ENCODE measurements at regions not wholly inside any gene's neighbourhood (a gene's known extent, or its start where the extent isn't known, plus 50 kb on each side); places are given as distances from the start of the nearest gene placed in this dataset.
A peak's percentile ranks its signal among the peaks of the same experiment; 100 is the strongest.
"Not testable (repeated sequence)": the region's sequence is repeated elsewhere in the genome, so short reads cannot be mapped to it uniquely, and the experiment has no call there.

DNA sequence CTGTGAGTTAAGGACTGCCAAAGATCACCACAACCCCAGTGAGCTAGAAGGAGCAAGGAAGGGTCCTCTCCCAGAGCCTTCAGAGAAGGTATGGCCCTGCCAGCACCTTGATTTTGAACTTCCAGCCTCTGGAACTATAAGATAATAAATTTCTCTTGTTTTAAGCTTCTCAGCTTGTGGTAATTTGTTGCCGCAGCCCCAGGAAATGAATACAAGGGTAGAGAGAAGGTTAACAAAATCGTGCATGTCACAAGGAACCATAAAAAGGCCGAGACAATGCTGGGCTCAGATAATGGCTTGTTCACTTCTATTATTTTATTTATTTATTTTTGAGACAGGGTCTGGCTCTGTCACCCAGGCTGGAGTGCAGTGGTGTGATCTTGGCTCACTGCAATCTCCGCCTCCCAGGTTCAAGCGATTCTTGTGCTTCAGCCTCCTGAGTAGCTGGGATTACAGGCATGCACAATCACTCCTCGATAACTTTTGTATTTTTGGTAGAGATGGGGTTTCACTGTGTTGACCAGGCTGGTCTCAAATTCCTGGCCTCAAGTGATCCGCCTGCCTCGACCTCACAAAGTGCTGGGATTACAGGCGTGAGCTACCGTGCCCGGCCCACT, 71.5 kb downstream of the WSB1 start:
- Mint-ChIP-seq H3K4me1 (ENCODE audit: low read depth) (peaks cover 45% of the 10 kb centered on the region), H3K27ac (ENCODE audit: unreplicated experiment) (peak overlapping the region; percentile 59)
- not testable (repeated sequence) for H3K9me3 Mint-ChIP-seq (ENCODE audit: low read depth); H3K4me3 Mint-ChIP-seq (ENCODE audit: unreplicated experiment); H3K36me3 Mint-ChIP-seq (ENCODE audit: low read depth); H3K27me3 Mint-ChIP-seq (ENCODE audit: low read depth)
- DNase-seq (ENCODE audit: low spot score) = peak; percentile 4

DNA sequence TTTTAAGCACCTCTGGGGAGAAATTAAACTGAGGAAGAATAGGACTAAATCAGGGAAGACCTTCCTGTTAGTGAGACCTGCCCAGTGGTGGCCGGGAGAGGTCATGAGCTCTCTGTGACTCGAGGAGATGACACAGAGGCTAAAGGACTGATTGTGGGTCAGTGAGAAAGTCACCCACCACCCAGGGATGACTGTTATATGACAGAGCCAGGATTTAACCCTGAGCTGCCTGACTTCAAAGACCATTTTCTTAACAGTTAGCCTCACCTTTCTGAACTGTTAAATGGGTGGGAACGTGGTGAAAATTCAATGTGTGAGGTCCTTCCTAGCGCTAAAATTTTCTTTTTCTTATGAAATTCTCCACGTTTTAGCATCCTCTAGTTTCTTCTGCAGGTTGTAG, 72.5 kb downstream of the WSB1 start:
- no peaks in the 10 kb centered on the region for H3K27me3 Mint-ChIP-seq (ENCODE audit: low read depth)
- TF ChIP-seq, protein P1, sequence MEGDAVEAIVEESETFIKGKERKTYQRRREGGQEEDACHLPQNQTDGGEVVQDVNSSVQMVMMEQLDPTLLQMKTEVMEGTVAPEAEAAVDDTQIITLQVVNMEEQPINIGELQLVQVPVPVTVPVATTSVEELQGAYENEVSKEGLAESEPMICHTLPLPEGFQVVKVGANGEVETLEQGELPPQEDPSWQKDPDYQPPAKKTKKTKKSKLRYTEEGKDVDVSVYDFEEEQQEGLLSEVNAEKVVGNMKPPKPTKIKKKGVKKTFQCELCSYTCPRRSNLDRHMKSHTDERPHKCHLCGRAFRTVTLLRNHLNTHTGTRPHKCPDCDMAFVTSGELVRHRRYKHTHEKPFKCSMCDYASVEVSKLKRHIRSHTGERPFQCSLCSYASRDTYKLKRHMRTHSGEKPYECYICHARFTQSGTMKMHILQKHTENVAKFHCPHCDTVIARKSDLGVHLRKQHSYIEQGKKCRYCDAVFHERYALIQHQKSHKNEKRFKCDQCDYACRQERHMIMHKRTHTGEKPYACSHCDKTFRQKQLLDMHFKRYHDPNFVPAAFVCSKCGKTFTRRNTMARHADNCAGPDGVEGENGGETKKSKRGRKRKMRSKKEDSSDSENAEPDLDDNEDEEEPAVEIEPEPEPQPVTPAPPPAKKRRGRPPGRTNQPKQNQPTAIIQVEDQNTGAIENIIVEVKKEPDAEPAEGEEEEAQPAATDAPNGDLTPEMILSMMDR (IDR thresholded peaks at IDR 0.05) = no peak
- peak; percentile 11 for DNase-seq (ENCODE audit: low spot score)

DNA sequence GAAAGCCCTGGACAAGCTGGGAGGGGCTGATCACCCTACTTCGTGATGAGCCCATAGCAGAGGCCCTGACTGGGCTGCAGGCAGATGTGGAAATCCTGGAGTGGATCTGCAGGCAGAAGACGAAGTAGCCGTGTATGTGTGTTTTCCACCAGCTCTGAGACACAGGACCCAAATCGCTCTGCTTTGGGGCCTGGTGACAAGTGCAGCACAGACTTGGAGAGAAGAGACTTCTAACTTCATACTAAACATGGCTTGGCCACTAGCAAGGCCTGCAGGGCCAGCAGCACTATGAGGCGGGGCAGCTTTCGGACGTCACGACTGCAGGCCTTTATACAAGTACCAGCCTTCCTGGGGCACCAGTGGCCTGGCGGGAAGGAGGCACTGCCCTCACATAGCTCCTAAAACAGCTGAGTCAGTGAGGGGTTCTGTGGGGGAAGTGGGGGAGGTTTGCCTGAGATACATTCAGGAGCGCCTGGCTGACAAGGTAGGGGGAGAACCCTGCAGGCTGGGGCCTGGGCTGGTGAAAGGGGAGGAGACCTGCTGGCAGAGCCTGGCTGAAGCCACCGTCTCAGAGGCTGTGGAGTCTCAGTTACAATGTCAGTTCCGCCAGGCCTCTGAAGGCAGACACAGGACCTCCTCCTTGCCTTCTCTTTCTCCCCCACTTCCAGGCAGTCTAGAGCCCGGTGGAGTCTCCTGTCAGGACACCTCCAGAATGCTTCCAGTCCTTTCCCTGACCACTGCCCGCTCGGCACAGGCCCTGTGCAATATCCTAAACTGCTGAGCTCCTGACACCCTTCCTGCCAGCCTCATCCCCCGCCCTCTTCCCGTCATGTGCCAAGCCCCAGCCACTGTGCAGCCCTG, 73.4 kb downstream of the WSB1 start:
- TF ChIP-seq, protein P1 (IDR thresholded peaks at IDR 0.05) = no peak

More for the DNA sequence above, 72.5 kb downstream of the WSB1 start:
- Mint-ChIP-seq H3K9me3 (ENCODE audit: low read depth) (peaks cover 6% of the 10 kb centered on the region), H3K27ac (ENCODE audit: unreplicated experiment) (no peak overlapping the region), H3K4me3 (ENCODE audit: unreplicated experiment) (no peak overlapping the region), H3K4me1 (ENCODE audit: low read depth) (peaks cover 45% of the 10 kb centered on the region), H3K36me3 (ENCODE audit: low read depth) (peaks cover 2% of the 10 kb centered on the region)

DNA sequence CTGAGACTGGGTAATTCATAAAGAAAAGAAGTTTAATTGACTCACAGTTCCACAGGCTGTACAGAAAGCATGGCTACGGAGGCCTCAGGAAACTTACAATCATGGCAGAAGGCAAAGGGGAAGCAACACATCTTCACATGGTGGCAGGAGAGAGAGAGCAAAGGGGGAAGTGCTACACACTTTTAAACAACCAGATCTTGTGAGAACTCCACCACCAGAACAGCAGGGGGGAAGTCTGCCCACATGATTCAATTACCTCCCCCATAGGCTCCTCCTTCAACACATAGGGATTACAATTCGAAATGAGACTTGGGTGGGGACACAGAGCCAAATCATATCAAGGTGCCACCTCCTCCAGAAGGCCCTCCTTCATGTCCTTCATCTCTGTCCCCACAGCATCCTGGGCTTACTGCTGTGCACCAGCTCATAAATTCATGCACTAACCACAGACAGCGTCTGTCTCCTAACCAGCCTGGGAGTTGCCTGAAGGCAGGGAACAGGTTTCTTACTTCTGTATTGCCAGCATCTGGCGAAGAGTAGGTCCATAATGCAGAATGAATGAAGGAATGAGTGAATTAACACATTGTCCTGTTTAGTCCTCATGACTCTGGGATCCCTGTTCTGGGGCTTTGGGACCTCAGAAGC, 74.4 kb downstream of the WSB1 start:
- DNase-seq (ENCODE audit: low spot score) = no peak
- H3K27me3 Mint-ChIP-seq (ENCODE audit: low read depth) = no peaks in the 10 kb centered on the region
- no peak overlapping the region for H3K4me3 Mint-ChIP-seq (ENCODE audit: unreplicated experiment)
- peaks cover 20% of the 10 kb centered on the region for H3K9me3 Mint-ChIP-seq (ENCODE audit: low read depth)
- TF ChIP-seq, protein P1 (IDR thresholded peaks at IDR 0.05) = no peak
- H3K27ac Mint-ChIP-seq (ENCODE audit: unreplicated experiment) = no peak overlapping the region
- H3K36me3 Mint-ChIP-seq (ENCODE audit: low read depth) = peaks cover 11% of the 10 kb centered on the region
- peaks cover 37% of the 10 kb centered on the region for H3K4me1 Mint-ChIP-seq (ENCODE audit: low read depth)

More for the DNA sequence above, 73.4 kb downstream of the WSB1 start:
- DNase-seq (ENCODE audit: low spot score) = peak; percentile 51
- Mint-ChIP-seq H3K27me3 (ENCODE audit: low read depth) (no peaks in the 10 kb centered on the region), H3K4me3 (ENCODE audit: unreplicated experiment) (no peak overlapping the region), H3K27ac (ENCODE audit: unreplicated experiment) (no peak overlapping the region), H3K4me1 (ENCODE audit: low read depth) (peaks cover 45% of the 10 kb centered on the region), H3K36me3 (ENCODE audit: low read depth) (peaks cover 6% of the 10 kb centered on the region), H3K9me3 (ENCODE audit: low read depth) (peaks cover 12% of the 10 kb centered on the region)

DNA sequence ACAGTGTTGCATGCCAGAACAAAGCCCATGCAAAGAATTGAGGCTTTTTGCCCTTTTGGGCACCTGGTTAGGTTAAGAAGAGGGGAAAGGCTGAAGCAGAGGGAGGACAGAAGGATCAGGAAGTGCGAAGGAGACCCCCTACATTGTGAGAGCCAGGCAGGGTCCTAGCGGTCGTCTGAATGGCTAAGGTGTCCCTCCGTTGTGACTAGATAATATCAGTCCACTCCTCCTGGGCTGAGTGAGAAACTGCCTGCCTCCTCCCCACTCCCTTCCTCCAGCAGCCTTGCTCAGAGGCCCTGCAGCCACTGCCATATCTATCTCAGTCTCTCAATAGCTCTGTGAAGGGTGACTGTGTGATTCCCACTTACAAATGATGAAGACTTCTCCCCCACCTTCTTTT, 75.1 kb downstream of the WSB1 start:
- no peak for DNase-seq (ENCODE audit: low spot score)
- Mint-ChIP-seq H3K4me3 (ENCODE audit: unreplicated experiment) (no peak overlapping the region), H3K4me1 (ENCODE audit: low read depth) (peaks cover 30% of the 10 kb centered on the region), H3K27ac (ENCODE audit: unreplicated experiment) (no peak overlapping the region), H3K27me3 (ENCODE audit: low read depth) (no peaks in the 10 kb centered on the region), H3K36me3 (ENCODE audit: low read depth) (peaks cover 14% of the 10 kb centered on the region), H3K9me3 (ENCODE audit: low read depth) (peaks cover 24% of the 10 kb centered on the region)
- TF ChIP-seq, protein P1 (IDR thresholded peaks at IDR 0.05) = no peak

Measured in chondrocyte (in vitro differentiated cells).